Parathyroid adenoma (tissue), 2 donors: ENCODE measurements at regions not wholly inside any gene's neighbourhood (a gene's known extent, or its start where the extent isn't known, plus 50 kb on each side); places are given as distances from the start of the nearest gene placed in this dataset.

Experiments used
- H2AFZ ChIP-seq: fragments of 300-600 bp; sonication (generic); one replicate; pipeline ENCODE4 v1.7.0; 2017; ENCODE audit warnings: antibody characterized with exemption, mild to moderate bottlenecking
- H3K27ac ChIP-seq: fragments of 300-600 bp; sonication (generic); one replicate; pipeline ENCODE4 v1.7.0; 2017
- H3K27me3 ChIP-seq: fragments of 300-600 bp; sonication (generic); one replicate; pipeline ENCODE4 v1.7.0; 2017; ENCODE audit warnings: low read length; ENCODE audit not compliant: control insufficient read depth, insufficient read depth
- H3K36me3 ChIP-seq: fragments of 300-600 bp; sonication (generic); one replicate; pipeline ENCODE4 v1.7.0; 2017; ENCODE audit warnings: low read length; ENCODE audit not compliant: control insufficient read depth, insufficient read depth
- H3K4me1 ChIP-seq: fragments of 300-600 bp; sonication (generic); one replicate; pipeline ENCODE4 v1.7.0; 2017; ENCODE audit warnings: control low read depth
- H3K4me2 ChIP-seq: fragments of 300-600 bp; sonication (generic); one replicate; pipeline ENCODE4 v1.7.0; 2017; ENCODE audit warnings: low read length
- H3K4me3 ChIP-seq: fragments of 300-600 bp; sonication (generic); one replicate; pipeline ENCODE4 v1.7.0; 2017; ENCODE audit warnings: low read depth, low read length
- H3K79me2 ChIP-seq: fragments of 300-600 bp; sonication (generic); one replicate; pipeline ENCODE4 v1.7.0; 2017; ENCODE audit warnings: control low read depth
- H3K9ac ChIP-seq: fragments of 300-600 bp; sonication (generic); one replicate; pipeline ENCODE4 v1.7.0; 2017; ENCODE audit warnings: mild to moderate bottlenecking
- H3K9me3 ChIP-seq: fragments of 300-600 bp; sonication (generic); one replicate; pipeline ENCODE4 v1.7.0; 2017; ENCODE audit warnings: low read length; ENCODE audit not compliant: control insufficient read depth
- CTCF ChIP-seq: fragments of 300-600 bp; sonication (generic); IDR thresholded peaks from one replicate; pipeline ENCODE4 v1.7.0; 2017; ENCODE audit warnings: antibody characterized with exemption, mild to moderate bottlenecking
- donor health status: primary hyperparathyroidism.

- Histone ChIP-seq H3K9ac (no peak overlapping the region), H3K4me3 (no peak overlapping the region), H3K36me3 (no peaks in the 10 kb centered on the region), H3K27ac (no peak overlapping the region), H3K79me2 (no peaks in the 10 kb centered on the region), H3K4me2 (peak overlapping the region; percentile 36), H3K4me1 (peaks cover 42% of the 10 kb centered on the region), H3K9me3 (no peaks in the 10 kb centered on the region), H2AFZ (no peak overlapping the region), H3K27me3 (no peaks in the 10 kb centered on the region)
- TF ChIP-seq CTCF = no peak
Observed at GRCh38 chr13:24011266-24011665, 114.0 kb upstream of the C1QTNF9B start.

- Histone ChIP-seq H3K4me1 (peaks cover 35% of the 10 kb centered on the region), H3K79me2 (no peaks in the 10 kb centered on the region), H3K9me3 (no peaks in the 10 kb centered on the region), H3K27me3 (no peaks in the 10 kb centered on the region), H3K27ac (no peak overlapping the region), H2AFZ (no peak overlapping the region), H3K4me3 (no peak overlapping the region), H3K9ac (no peak overlapping the region), H3K36me3 (no peaks in the 10 kb centered on the region), H3K4me2 (no peak overlapping the region)
- TF ChIP-seq CTCF = peak; percentile 28
Observed at GRCh38 chr13:24012648-24013047, 115.3 kb upstream of the C1QTNF9B start.

- Histone ChIP-seq H3K27ac (no peak overlapping the region), H3K4me3 (no peak overlapping the region), H3K9me3 (no peaks in the 10 kb centered on the region), H2AFZ (no peak overlapping the region), H3K4me2 (no peak overlapping the region), H3K27me3 (no peaks in the 10 kb centered on the region), H3K36me3 (no peaks in the 10 kb centered on the region), H3K79me2 (no peaks in the 10 kb centered on the region), H3K4me1 (peaks cover 29% of the 10 kb centered on the region), H3K9ac (no peak overlapping the region)
- TF ChIP-seq CTCF = no peak
Observed at GRCh38 chr13:24013189-24013588, 115.9 kb upstream of the C1QTNF9B start.

- Histone ChIP-seq H3K36me3 (no peaks in the 10 kb centered on the region), H3K27me3 (no peaks in the 10 kb centered on the region), H3K9me3 (no peaks in the 10 kb centered on the region), H3K79me2 (no peaks in the 10 kb centered on the region), H2AFZ (no peak overlapping the region), H3K9ac (no peak overlapping the region), H3K4me3 (no peak overlapping the region), H3K4me2 (no peak overlapping the region), H3K27ac (no peak overlapping the region), H3K4me1 (peaks cover 9% of the 10 kb centered on the region)
- TF ChIP-seq CTCF = no peak
Observed at GRCh38 chr13:24016046-24016445, 118.7 kb upstream of the C1QTNF9B start.

- Histone ChIP-seq H3K4me1 (no peaks in the 10 kb centered on the region), H3K4me2 (no peak overlapping the region), H3K9me3 (no peaks in the 10 kb centered on the region), H3K79me2 (no peaks in the 10 kb centered on the region), H3K27me3 (no peaks in the 10 kb centered on the region), H2AFZ (no peak overlapping the region), H3K36me3 (no peaks in the 10 kb centered on the region), H3K4me3 (no peak overlapping the region), H3K9ac (no peak overlapping the region), H3K27ac (no peak overlapping the region)
- TF ChIP-seq CTCF = no peak
Observed at GRCh38 chr13:24022568-24022967, 125.3 kb upstream of the C1QTNF9B start.
